Testis (tissue), 2 donors: ENCODE measurements at regions not wholly inside any gene's neighbourhood (a gene's known extent, or its start where the extent isn't known, plus 50 kb on each side); places are given as distances from the start of the nearest gene placed in this dataset.

Source experiments
- DNase-seq: peaks from one replicate; pipeline ENCODE4 v3.0.0-alpha.2; 2019
- H3K27ac ChIP-seq, 2 donors: fragments of 200-600 bp; sonication (generic); one replicate each; pipeline ENCODE4 v1.5.1; 2019
- H3K27me3 ChIP-seq: fragments of 200-600 bp; sonication (generic); one replicate; pipeline ENCODE4 v1.5.1; 2019
- H3K36me3 ChIP-seq: fragments of 200-600 bp; sonication (generic); one replicate; pipeline ENCODE4 v1.5.1; 2017; ENCODE audit warnings: low read depth; ENCODE audit errors: missing control alignments
- H3K4me1 ChIP-seq: fragments of 200-600 bp; sonication (generic); one replicate; pipeline ENCODE4 v1.5.1; 2019
- H3K4me3 ChIP-seq, 2 donors: fragments of 200-600 bp; sonication (generic); one replicate each; pipeline ENCODE4 v1.5.1; 2017 to 2019
- H3K9me3 ChIP-seq: fragments of 200-600 bp; sonication (generic); one replicate; pipeline ENCODE4 v1.5.1; 2017
- CTCF ChIP-seq, 3 experiments: fragments of 450-650 bp in 2 of 3; fragments of 200-600 bp in 1 of 3; sonication (generic) in 1 of 3; IDR thresholded peaks; one replicate each; pipeline ENCODE4 v1.5.1; 2016 to 2019; ENCODE audit warnings: antibody characterized with exemption in 3 of 3, mild to moderate bottlenecking in 2 of 3, moderate library complexity in 1 of 3
- POLR2A ChIP-seq: fragments of 450-650 bp; IDR thresholded peaks from one replicate; pipeline ENCODE4 v1.6.1; 2017; ENCODE audit warnings: antibody characterized with exemption, mild to moderate bottlenecking, moderate library complexity
- WGBS, 2 donors: methylation state at CpG; one replicate each; pipeline ENCODE4 v1.1.5; 2018; 5-methylcytosine and 5-hydroxymethylcytosine counted together
- intact Hi-C: fragments of 100-400 bp; cut with DNase I; formaldehyde crosslinking; loops from one replicate; pipeline ENCODE4 v1.15.1; 2023; ENCODE audit warnings: low total_unique reads

- no peaks in the 10 kb centered on the region for H3K4me1 ChIP-seq
Observed at GRCh38 chrX:109841257-109841656, 108.2 kb upstream of the ACSL4 start.

DNA sequence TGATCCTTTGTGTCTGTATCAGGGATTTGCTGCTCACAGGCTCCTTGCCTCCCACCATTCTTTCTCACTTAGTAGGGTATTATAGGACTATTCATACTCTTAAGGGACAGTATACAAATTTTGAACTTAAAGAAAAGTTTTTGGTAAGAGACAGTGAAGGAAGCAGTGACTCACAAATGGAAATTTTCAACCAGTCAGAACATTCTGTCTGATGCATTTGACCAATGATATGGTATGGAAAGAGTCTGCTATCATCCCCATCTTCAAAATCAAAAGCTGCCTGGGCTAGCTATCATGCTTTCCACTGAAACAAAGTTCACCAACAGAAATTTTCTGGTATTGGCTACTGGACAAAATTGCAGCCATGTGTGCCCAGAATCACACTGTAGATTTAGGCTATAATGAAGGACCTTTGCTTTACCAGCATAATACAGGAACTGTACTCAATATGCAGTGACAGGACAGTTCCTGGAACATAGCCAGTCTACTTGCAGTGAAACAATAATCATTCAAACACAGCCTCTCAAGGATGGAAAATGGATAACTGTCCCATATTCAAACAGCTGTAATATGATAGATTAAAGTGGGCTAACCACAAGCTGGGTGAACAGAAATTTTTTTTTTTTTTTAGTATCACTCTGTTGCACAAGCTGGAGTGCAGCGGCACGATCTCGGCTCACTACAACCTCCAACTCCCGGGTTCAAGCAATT is 109.0 kb upstream of the ACSL4 start:
- no peaks in the 10 kb centered on the region for H3K9me3 ChIP-seq
- H3K27ac ChIP-seq = no peak overlapping the region
- no peak overlapping the region for H3K4me3 ChIP-seq
- no peaks in the 10 kb centered on the region for H3K36me3 ChIP-seq
- H3K4me1 ChIP-seq = no peaks in the 10 kb centered on the region
- TF ChIP-seq POLR2A (no peak), CTCF (IDR thresholded peaks at IDR 0.05) (no peak)
- DNase-seq = no peak
- 92 to 100% methylated on average over 2 to 4 of the region's 4 CpGs for WGBS, 2 donors
- intact Hi-C loops = no loop called here
- H3K27me3 ChIP-seq = no peaks in the 10 kb centered on the region

More at GRCh38 chrX:109841257-109841656, 108.2 kb upstream of the ACSL4 start:
- no peak for TF ChIP-seq POLR2A
- no peak for TF ChIP-seq CTCF (IDR thresholded peaks at IDR 0.05)
- WGBS, 2 donors = 89 to 90% methylated on average over 4 of the region's 4 CpGs
- intact Hi-C loops = no loop called here
- DNase-seq = no peak
- no peaks in the 10 kb centered on the region for H3K27me3 ChIP-seq
- H3K27ac ChIP-seq = no peak overlapping the region
- H3K4me3 ChIP-seq = no peak overlapping the region
- H3K36me3 ChIP-seq = no peaks in the 10 kb centered on the region
- H3K9me3 ChIP-seq = no peaks in the 10 kb centered on the region

- TF ChIP-seq POLR2A (no peak), CTCF (IDR thresholded peaks at IDR 0.05) (no peak)
- Histone ChIP-seq H3K4me3 (no peak overlapping the region), H3K36me3 (no peaks in the 10 kb centered on the region), H3K9me3 (no peaks in the 10 kb centered on the region), H3K4me1 (no peaks in the 10 kb centered on the region), H3K27ac (no peak overlapping the region), H3K27me3 (no peaks in the 10 kb centered on the region)
- WGBS, 2 donors = 91 to 92% methylated on average over 2 to 6 of the region's 6 CpGs
- intact Hi-C loops = no loop called here
- no peak for DNase-seq
Observed at GRCh38 chrX:109842611-109843010, 109.6 kb upstream of the ACSL4 start.

GRCh38 chrX:109843963-109844751 is 111.1 kb upstream of the ACSL4 start:
- no peaks in the 10 kb centered on the region for H3K4me1 ChIP-seq
- H3K27me3 ChIP-seq = no peaks in the 10 kb centered on the region
- no peak overlapping the region for H3K27ac ChIP-seq
- WGBS, 2 donors = 67 to 100% methylated on average over 1 of the region's 1 CpG
- H3K36me3 ChIP-seq = no peaks in the 10 kb centered on the region
- no peak overlapping the region for H3K4me3 ChIP-seq
- DNase-seq = no peak
- TF ChIP-seq CTCF (IDR thresholded peaks at IDR 0.05) (no peak), POLR2A (no peak)
- no peaks in the 10 kb centered on the region for H3K9me3 ChIP-seq
- intact Hi-C loops = no loop called here
